T47D (cell line): ENCODE measurements at regions not wholly inside any gene's neighbourhood (a gene's known extent, or its start where the extent isn't known, plus 50 kb on each side); places are given as distances from the start of the nearest gene placed in this dataset.

ENCODE experiments used
- DNase-seq, 2 experiments: peaks; one replicate each; pipeline versions ENCODE4 v3.0.0 to v3.0.0-alpha.2; 2011 to 2012; ENCODE audit warnings: low read depth in 1 of 2, low spot score in 1 of 2
- JUND ChIP-seq: IDR thresholded peaks from 2 replicates; pipeline ENCODE4 v1.6.1; 2012; ENCODE audit warnings: low read depth
- in situ Hi-C: cut with HindIII; loops from 2 replicates; pipeline ENCODE4 v1.10.0; 2016; ENCODE audit warnings: low sequenced_read_pairs, low pct_unique_long_range_greater_than_20kb

DNA sequence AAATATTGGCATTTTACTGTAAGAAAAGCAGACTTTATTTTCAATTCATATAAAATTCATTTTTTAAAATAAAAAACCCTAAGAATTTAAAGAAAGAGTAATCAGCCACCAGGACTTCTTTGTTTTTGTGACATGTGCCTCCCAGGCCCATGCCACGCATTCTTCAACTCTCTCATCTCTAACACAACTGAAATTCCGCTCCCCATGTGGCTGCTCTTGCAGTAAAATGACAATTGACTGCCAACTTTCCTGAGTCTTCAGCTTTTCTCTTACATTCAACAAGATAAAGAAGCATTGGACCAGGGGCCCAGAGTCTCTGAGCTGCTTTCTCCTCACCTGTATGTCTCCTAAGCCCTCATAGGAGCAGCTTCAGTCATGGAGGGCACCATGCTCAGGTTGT lies 372.1 kb downstream of the UQCRFS1 start:
- TF ChIP-seq JUND, result no peak
- DNase-seq, result no peak
- in situ Hi-C loops, result no loop called here

DNA sequence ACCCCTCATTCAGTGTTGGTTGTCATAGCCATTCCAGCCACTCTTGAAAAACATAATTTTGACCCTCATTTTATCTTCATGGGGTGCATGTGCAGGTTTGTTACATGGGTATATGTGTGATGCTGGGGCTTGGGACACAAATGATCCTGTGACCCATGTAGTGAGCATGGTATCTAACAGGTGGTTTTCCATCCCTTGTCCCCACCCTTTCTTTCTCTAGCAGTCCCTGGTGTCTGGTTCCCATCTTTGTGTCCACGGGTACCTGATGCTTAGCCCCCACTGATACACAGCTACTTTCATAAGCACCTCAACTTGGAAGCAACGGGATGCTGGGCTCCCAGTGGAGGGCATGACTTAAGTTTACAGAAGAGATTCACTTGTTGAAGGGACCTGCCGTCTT lies 373.5 kb downstream of the UQCRFS1 start:
- no peak for TF ChIP-seq JUND
- in situ Hi-C loops, result no loop called here
- no peak for DNase-seq

DNA sequence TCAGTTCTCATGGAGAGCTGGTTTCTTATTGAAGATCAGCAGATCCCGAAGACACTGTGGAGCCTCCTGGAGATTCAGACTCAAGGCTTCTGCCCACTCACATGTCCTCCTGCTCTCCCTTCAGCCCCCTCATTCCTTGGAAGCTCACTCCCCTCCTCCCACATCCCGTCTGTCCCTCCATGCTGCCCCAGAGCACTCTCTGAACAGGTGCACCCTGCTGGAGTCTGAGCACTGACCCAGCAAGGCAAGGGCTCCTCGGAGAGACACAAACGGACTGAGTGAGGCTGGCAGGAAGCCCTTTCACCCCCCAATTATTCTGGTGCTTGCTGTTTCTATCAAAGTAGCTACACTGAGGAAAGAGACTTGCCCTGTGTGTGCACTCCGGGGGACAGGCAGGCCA lies 374.0 kb downstream of the UQCRFS1 start:
- DNase-seq, result no peak
- in situ Hi-C loops, result no loop called here
- TF ChIP-seq JUND, result no peak

DNA sequence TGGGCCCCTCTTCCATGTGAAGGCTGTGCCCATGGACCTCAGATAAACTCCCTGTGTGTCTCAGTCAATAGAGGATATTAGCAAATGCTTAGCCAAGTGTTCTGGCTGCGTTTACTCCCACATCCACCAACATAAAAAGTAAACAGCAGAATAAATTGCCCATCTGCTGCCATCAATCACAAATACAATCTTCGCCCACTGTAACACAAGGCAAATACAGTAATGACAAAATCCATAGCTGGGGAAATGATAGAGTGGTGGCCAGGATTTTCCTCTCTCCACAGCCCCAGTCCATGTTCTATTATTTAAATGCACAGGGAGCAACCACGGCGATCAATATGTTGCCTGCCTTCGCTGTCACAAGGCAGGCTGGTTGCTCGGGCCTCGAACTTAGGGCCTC lies 376.5 kb downstream of the UQCRFS1 start:
- in situ Hi-C loops, result no loop called here
- TF ChIP-seq JUND, result no peak
- no peak for DNase-seq

DNA sequence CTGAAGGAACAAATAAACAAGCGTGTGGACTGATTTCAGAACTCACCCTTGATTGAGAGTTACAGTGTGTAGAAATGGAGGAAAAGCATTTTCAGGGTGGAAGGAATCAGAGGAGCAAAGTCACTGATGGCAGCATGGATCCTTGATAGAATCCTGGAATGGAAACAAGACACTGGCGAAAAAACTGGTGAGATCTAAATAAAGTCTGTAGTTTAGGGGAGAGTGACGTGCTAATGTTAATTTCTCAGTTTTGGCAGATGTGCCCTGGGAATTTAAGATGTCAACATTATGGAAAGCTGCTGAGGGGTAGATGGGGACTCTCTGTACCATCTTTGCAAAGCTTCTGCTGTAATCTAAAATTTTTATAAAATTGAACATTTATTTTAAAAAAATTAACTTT lies 378.0 kb downstream of the UQCRFS1 start:
- no peak for TF ChIP-seq JUND
- no peak for DNase-seq
- in situ Hi-C loops, result no loop called here

DNA sequence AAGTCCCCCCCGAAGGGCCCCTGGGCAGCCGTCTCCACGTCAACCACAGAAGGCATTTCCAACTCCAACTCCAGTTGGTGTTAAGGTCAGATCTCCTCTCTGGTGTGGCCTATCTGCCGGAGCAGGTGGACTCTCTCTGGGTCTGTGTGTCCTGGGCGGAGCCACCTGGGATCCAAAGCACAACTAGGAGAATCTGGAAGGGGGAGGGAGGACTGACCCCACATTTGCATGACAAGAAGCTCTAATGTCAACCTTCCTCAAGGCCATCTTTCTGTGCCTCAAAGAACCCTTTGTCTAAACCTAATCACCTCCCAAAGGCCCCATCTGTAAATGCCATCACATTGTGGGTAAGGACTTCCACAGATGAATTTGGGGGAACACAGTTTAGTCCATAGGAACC lies 381.5 kb downstream of the UQCRFS1 start:
- no peak for DNase-seq
- in situ Hi-C loops, result no loop called here
- no peak for TF ChIP-seq JUND

DNA sequence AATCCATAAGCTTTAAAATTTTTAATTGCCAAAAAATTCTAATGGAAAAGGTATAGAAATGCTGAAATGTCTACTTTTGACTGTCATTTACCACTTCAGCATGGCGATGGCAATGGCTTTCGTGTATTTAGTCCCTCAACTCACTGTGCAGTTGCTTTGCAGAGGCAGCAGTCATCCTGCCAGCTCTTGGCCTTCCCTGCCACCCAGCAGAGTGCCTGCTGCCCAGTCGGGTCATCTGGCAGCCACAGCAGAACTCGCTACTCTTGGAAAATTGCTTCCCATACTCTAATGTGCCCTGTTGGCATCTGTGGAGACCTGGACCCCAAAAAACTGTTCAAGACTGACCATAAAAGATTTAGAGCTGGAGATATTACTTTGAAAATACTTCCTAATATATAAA lies 383.2 kb downstream of the UQCRFS1 start:
- TF ChIP-seq JUND, result no peak
- DNase-seq, result no peak
- in situ Hi-C loops, result no loop called here

DNA sequence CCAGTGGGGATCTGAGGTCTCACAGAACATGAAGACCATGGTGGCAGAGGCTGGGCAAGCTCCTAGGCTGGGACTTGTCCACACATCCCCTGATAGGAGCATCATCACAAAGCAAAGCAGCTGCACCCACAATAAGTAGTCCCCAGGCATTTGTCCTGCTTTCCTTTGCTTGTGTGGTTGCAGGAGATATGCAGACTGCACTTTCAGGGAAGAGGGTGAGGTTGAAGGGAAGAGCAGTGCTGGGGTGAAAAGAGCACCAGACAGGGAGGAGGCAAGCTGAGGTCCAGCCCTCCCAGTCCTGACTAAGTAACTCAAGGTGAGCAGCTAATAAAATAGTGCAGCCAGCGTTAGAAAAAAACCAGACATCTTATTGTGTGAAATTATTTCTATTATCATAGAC lies 383.6 kb downstream of the UQCRFS1 start:
- TF ChIP-seq JUND, result no peak
- DNase-seq, result no peak
- in situ Hi-C loops, result no loop called here

DNA sequence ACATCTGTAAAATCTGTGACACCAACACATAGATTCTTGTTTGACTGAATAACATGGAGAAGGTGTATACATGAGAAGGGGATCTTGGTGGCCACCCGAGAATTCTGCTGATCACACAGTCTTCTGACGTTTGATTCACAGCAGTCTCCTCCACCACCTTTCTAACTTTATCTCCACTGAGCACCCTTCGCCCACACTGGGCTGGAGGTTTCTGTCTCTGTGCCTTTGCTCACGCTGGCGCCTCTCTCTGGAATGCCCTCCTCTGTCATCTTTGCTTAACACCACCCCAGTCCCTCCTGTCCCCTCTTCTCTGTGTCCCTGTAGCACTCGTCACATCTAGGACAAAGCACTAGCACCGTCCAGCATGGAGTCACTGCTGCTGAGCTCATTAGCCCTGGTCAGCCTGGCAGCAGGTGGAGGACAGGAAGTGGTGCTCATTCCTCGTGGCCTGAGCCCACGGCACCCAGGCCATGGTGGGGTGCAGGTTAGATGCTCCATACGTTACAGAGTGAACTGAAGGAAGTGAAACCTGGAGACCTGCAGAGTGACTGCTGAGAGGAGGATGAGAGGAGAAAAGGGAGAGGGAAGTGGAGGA lies 384.6 kb downstream of the UQCRFS1 start:
- DNase-seq, result no peak
- TF ChIP-seq JUND, result no peak
- in situ Hi-C loops, result no loop called here

DNA sequence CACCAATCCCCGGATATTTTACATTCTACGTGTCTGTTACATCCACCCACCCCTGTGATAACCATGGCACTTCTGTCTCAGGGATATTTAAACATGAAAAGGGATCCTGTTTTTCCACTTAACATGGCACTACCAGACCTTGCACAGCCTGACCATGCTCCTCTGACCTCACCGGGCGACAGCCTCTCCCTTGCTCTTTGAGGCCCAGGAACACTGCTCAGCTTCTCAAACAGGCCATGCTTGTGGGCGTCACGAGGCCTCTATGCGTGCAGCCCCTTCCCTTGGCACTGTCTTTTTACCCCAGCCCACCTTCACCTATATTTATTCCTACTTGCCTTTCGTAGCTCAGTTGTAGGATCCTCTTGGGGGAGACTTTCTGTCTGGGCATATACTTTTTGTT lies 385.6 kb downstream of the UQCRFS1 start:
- in situ Hi-C loops, result no loop called here
- no peak for DNase-seq
- TF ChIP-seq JUND, result no peak

DNA sequence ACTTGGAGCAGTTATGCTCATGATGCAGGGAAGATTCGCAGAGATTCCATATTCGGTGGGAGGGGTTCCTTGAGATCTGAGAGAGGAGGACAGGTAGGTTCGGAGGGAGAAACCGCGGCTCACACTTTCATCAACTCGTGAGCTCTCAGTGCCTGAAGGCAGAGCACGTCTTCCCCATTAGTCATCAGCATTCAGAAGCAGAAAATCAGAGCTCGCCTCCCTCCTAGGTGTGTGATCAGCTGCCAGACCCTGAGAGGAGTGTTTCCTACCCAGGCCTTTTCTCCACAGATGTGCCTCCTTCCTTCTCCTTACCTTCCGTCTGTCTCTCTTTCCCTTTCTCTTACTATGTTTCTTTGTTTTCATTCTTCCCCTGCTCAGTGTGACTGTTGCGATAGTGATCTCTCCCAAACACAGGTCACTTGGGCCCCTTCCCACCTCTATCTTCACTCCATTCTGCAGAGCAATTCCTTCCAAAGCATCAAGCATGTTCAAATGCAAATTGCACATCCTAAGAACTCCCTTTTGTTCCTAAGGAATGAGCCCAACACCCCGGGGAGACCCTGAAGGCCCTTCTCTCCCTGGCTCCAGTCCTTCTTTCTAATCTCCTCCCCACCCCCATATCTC lies 389.5 kb downstream of the UQCRFS1 start:
- no peak for TF ChIP-seq JUND
- in situ Hi-C loops, result no loop called here
- DNase-seq, result no peak

DNA sequence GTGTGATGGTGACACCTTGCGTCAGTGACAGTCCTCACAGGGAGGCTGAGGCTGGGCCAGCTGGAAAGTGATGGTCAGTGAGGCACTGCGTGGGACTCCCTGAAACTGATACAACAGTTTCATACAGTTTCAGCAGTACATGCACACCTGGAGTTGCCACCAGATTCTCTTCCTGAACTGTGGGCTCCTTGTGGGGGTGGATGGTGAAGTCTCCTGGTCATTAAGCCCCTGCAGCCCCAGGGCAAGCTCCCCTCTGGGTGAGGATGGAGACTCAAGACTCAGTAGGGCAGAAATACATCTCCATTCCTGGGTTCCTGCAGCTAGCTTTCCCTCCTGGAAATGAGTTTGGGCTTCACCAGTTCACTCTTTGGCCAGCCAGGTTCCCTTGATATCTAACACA lies 392.7 kb downstream of the UQCRFS1 start:
- TF ChIP-seq JUND, result no peak
- DNase-seq, result peak in 1 of 2 experiments; percentile 30
- in situ Hi-C loops, result no loop called here

DNA sequence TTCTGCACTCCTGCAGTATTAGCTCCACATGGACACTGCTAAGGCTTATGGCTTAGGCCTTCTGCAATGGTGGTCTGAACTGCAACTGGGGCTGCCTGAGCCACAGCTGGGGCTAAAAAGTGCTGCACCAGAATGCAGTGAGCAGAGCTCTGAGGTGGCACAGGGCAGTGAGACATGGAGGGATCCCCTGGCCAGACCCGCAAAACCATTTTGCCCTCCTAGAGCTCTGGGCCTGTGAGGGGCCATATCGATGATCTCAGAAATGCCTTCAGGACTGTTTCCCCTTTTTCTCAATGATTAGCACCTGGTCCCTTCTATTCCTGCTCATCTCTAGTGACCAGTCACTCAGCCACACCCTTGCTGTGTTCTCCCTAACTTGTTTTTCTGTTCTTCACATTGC lies 397.7 kb downstream of the UQCRFS1 start:
- in situ Hi-C loops, result no loop called here
- TF ChIP-seq JUND, result no peak
- DNase-seq, result no peak

DNA sequence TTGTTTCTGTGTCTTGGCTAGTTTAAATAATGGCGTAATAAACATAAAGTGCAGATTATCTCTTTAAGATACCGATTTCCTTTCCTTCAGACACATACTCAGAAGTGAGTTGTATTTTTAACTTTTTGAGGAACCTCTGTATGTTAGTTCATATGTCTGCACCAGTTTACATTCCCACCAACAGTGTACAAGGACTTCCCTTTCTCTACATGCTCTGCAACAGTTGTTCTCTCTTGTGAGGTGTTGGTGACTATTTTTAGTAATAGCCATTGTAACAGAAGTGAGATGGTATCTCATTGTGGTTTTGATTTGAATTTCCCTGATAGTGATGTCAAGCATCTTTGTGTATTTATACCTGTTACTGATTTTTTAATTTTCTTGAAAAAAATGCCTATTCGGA lies 418.6 kb downstream of the UQCRFS1 start:
- in situ Hi-C loops, result no loop called here
- no peak for DNase-seq
- TF ChIP-seq JUND, result no peak
